ENCODE measurements at regions not wholly inside any gene's neighbourhood (a gene's known extent, or its start where the extent isn't known, plus 50 kb on each side); places are given as distances from the start of the nearest gene placed in this dataset.

GRCh38 chr13:22489771-22490170 is 691.0 kb upstream of the SGCG start:
- no peaks in the 10 kb centered on the region for H3K9me3 ChIP-seq
- H3K27me3 ChIP-seq (ENCODE audit: insufficient read depth) = no peaks in the 10 kb centered on the region
- no peaks in the 10 kb centered on the region for H3K4me1 ChIP-seq (ENCODE audit: control insufficient read depth in 1 of 2, insufficient read depth in 2 of 2, low read depth in 1 of 2, low read length in 1 of 2)
- H3K9ac ChIP-seq = no peak overlapping the region
- no peaks in the 10 kb centered on the region for H3F3A ChIP-seq (replicated peaks; ENCODE audit: insufficient read depth)
- no peaks in the 10 kb centered on the region for H3K79me2 ChIP-seq (ENCODE audit: insufficient read depth)
- H3K4me2 ChIP-seq = no peak overlapping the region
- 3% methylated on average over 2 of the region's 2 CpGs for WGBS (ENCODE audit: low lambda C conversion rate)
- DNase-seq = no peak
- H3K9me2 ChIP-seq = no peaks in the 10 kb centered on the region
- no peaks in the 10 kb centered on the region for H4K20me1 ChIP-seq (ENCODE audit: insufficient read depth)
- no peak overlapping the region for H2AFZ ChIP-seq (ENCODE audit: low read depth)
- TF ChIP-seq SMC3 (IDR thresholded peaks at IDR 0.05; ENCODE audit: low read depth, low read length) (no peak), FOXJ3 (CRISPR knock-in tag; IDR thresholded peaks at IDR 0.05) (no peak), RXRA (IDR thresholded peaks at IDR 0.05; ENCODE audit: borderline replicate concordance, low read depth) (no peak), ZBTB33 (IDR thresholded peaks at IDR 0.05; ENCODE audit: borderline replicate concordance, low read depth) (no peak), TAF1 (IDR thresholded peaks at IDR 0.05; ENCODE audit: borderline replicate concordance, low read depth, low read length) (no peak), MXI1 (IDR thresholded peaks at IDR 0.05; ENCODE audit: low read depth, low read length) (no peak), FOXM1 (IDR thresholded peaks at IDR 0.05; ENCODE audit: low read depth) (no peak), REST (IDR thresholded peaks at IDR 0.05; ENCODE audit: low read depth, low read length) (no peak), IRF3 (IDR thresholded peaks at IDR 0.05; ENCODE audit: low read depth, low read length) (no peak), CHD2 (IDR thresholded peaks at IDR 0.05; ENCODE audit: low read length, partially characterized antibody) (no peak), RAD21 (IDR thresholded peaks at IDR 0.05; ENCODE audit: low read length) (no peak), POLR2AphosphoS5 (IDR thresholded peaks at IDR 0.05; ENCODE audit: low read depth, low read length) (no peak), NRF1 (IDR thresholded peaks at IDR 0.05; ENCODE audit: low read depth, low read length) (no peak), NFIC (IDR thresholded peaks at IDR 0.05; ENCODE audit: borderline replicate concordance) (no peak), TCF12 (IDR thresholded peaks at IDR 0.05) (no peak), TEAD4 (IDR thresholded peaks at IDR 0.05; ENCODE audit: borderline replicate concordance, insufficient read depth) (no peak), ELF1 (IDR thresholded peaks at IDR 0.05) (no peak), USF2 (IDR thresholded peaks at IDR 0.05; ENCODE audit: borderline replicate concordance, low read depth, low read length) (no peak)
- H3K36me3 ChIP-seq (replicated peaks in 1 of 2; ENCODE audit: control insufficient read depth in 1 of 2, insufficient read depth in 2 of 2, low read length in 1 of 2) = no peaks in the 10 kb centered on the region
- H3K4me3 ChIP-seq (ENCODE audit: low read depth in 2 of 2, low read length in 1 of 2) = no peak overlapping the region
- POLR2A ChIA-PET = no interaction called here
- H3K27ac ChIP-seq (ENCODE audit: low read depth in 2 of 2, low read length in 1 of 2) = no peak overlapping the region
- CTCF ChIA-PET = no interaction called here

All from SK-N-SH (cell line).